Heart right ventricle (tissue), 16 donors: ENCODE measurements at regions not wholly inside any gene's neighbourhood (a gene's known extent, or its start where the extent isn't known, plus 50 kb on each side); places are given as distances from the start of the nearest gene placed in this dataset.
"Not testable (repeated sequence)": the region's sequence is repeated elsewhere in the genome, so short reads cannot be mapped to it uniquely, and the experiment has no call there.

Experiments used
- ATAC-seq, 8 donors: fragments of 200-7000 bp; cut with Tn5 transposase; one replicate each; pipeline ENCODE4 v1.9.1; 2020; ENCODE audit warnings: mild to moderate bottlenecking in 8 of 8, moderate library complexity in 8 of 8, moderate number of reproducible peaks in 1 of 8
- DNase-seq, 2 donors: peaks; one replicate each; pipeline ENCODE4 v3.0.0-alpha.2; 2020
- H3K27ac ChIP-seq, 10 donors: fragments of 200-600 bp; sonication (generic) in 2 of 10; one replicate each; pipeline versions ENCODE4 v1.5.0 to v1.8.0; 2020 to 2022; ENCODE audit warnings: mild to moderate bottlenecking in 3 of 10
- H3K27me3 ChIP-seq, 7 donors: fragments of 200-600 bp; one replicate each; pipeline ENCODE4 v1.8.0; 2021 to 2022; ENCODE audit warnings: mild to moderate bottlenecking in 2 of 7
- H3K36me3 ChIP-seq, 9 donors: fragments of 200-600 bp; sonication (generic) in 1 of 9; one replicate each; pipeline versions ENCODE4 v1.5.0 to v1.8.0; 2020 to 2022; ENCODE audit warnings: mild to moderate bottlenecking in 2 of 9
- H3K4me1 ChIP-seq, 9 donors: fragments of 200-600 bp; sonication (generic) in 1 of 9; one replicate each; pipeline versions ENCODE4 v1.5.0 to v1.8.0; 2020 to 2022; ENCODE audit warnings: mild to moderate bottlenecking in 4 of 9
- H3K4me3 ChIP-seq, 10 donors: fragments of 200-600 bp; sonication (generic) in 2 of 10; one replicate each; pipeline versions ENCODE4 v1.5.0 to v1.8.0; 2020 to 2022; ENCODE audit warnings: mild to moderate bottlenecking in 7 of 10, moderate library complexity in 2 of 10
- H3K9me3 ChIP-seq, 11 donors: fragments of 200-600 bp in 10 of 11; sonication (generic) in 2 of 11; one replicate each; pipeline versions ENCODE4 v1.5.0 to v1.8.0; 2013 to 2022; ENCODE audit warnings: mild to moderate bottlenecking in 2 of 11, control low read depth in 1 of 11, moderate library complexity in 1 of 11
- CTCF ChIP-seq, 9 donors: fragments of 200-600 bp; sonication (generic) in 2 of 9; IDR thresholded peaks; one replicate each; pipeline versions ENCODE4 v1.5.0 to v1.8.0; 2021 to 2022; ENCODE audit warnings: antibody characterized with exemption in 9 of 9, mild to moderate bottlenecking in 5 of 9, moderate library complexity in 1 of 9
- WGBS, 2 donors: extraction: QIAGEN DNeasy Blood & Tissue Kit; methylation state at CpG; one replicate each; pipeline ENCODE4 v1.1.7; 2013; ENCODE audit warnings: inconsistent platforms in 1 of 2; 5-methylcytosine and 5-hydroxymethylcytosine counted together
- intact Hi-C, 10 donors: fragments of 100-400 bp; cut with DNase I; formaldehyde crosslinking; loops; one replicate each; pipeline versions ENCODE4 v1.11.1 to v1.14.2; 2022
- donor health status: Arrhythmogenic right ventricular cardiomyopathy.
- donor health status: ischemic (EF 13 %, LVEDD 7.1; RV severe dilation, severe dysfunction).
- donor health status: healthy with polysubstance abuse.
- donor health status: DM: no; HTN: yes; CAD: no.
- donor health status: DM: no; HTN: no; CAD: no.
- donor health status: ischemic (EF 25% LVEDD 6.9; RV normal size, moderate dysfunction).
- donor health status: ischemic (EF 25% LVEDD 5.7; RV mildly dilated, moderate dysfunction).
- donor health status: healthy.
- donor health status: DM: yes; HTN: yes; CAD: no.
- donor health status: Ischemic cardiomyopathy.
- donor health status: ischemic (EF 35%, LVEDD 5.7; RV mildly dilated, moderate dysfunction).
- donor health status: nonischemic (EF 11% LVEDD 7.7; RV severe dilation, severe dysfunction).
- donor health status: DM: yes; HTN: yes; CAD: no.
- donor health status: PGD.
- donor health status: ischemic (EF 29% LVEDD 5.4; RV normal size, mild dysfunction).
- donor health status: nonischemic (EF 23%, LVEDD 6.1; RV moderate dilation, normal function).

- WGBS, 2 donors = 88 to 92% methylated on average over 2 of the region's 2 CpGs
- no peak overlapping the region for H3K4me3 ChIP-seq
- H3K27me3 ChIP-seq = no peaks in the 10 kb centered on the region
- H3K27ac ChIP-seq = no peak overlapping the region
- no peaks in the 10 kb centered on the region for H3K4me1 ChIP-seq
- H3K9me3 ChIP-seq = no peaks in the 10 kb centered on the region
- TF ChIP-seq CTCF (IDR thresholded peaks at IDR 0.05) = no peak
- DNase-seq = no peak
- H3K36me3 ChIP-seq = no peaks in the 10 kb centered on the region
- no peak for ATAC-seq
- intact Hi-C loops = no loop called here
Measured at GRCh38 chr10:80025281-80025680, 53.2 kb upstream of the TMEM254 start.

GRCh38 chr10:80022408-80023001 is 56.0 kb upstream of the TMEM254 start:
- H3K4me1 ChIP-seq, intact Hi-C loops, DNase-seq, H3K36me3 ChIP-seq, H3K9me3 ChIP-seq, H3K27ac ChIP-seq, H3K27me3 ChIP-seq, H3K4me3 ChIP-seq: not testable (repeated sequence)
- 64 to 67% methylated on average over 1 of the region's 7 CpGs for WGBS, 2 donors
- ATAC-seq = peak in 1 of 8 donors; percentile 18

GRCh38 chr10:80018406-80018984 is 60.0 kb upstream of the TMEM254 start:
- H3K27ac ChIP-seq, ATAC-seq, intact Hi-C loops, H3K27me3 ChIP-seq, H3K4me3 ChIP-seq, H3K36me3 ChIP-seq, DNase-seq, H3K4me1 ChIP-seq, H3K9me3 ChIP-seq: not testable (repeated sequence)
- 88 to 93% methylated on average over 6 of the region's 6 CpGs for WGBS, 2 donors

- H3K4me1 ChIP-seq, H3K36me3 ChIP-seq, DNase-seq, H3K27ac ChIP-seq, H3K4me3 ChIP-seq, intact Hi-C loops, ATAC-seq, H3K27me3 ChIP-seq, H3K9me3 ChIP-seq: not testable (repeated sequence)
- 86% methylated on average over 8 of the region's 8 CpGs for WGBS, 2 donors
Measured at GRCh38 chr10:80017186-80017585, 61.3 kb upstream of the TMEM254 start.

- no peak for TF ChIP-seq CTCF (IDR thresholded peaks at IDR 0.05)
- Histone ChIP-seq H3K9me3 (no peaks in the 10 kb centered on the region), H3K27me3 (no peaks in the 10 kb centered on the region), H3K4me3 (no peak overlapping the region), H3K27ac (no peak overlapping the region), H3K36me3 (no peaks in the 10 kb centered on the region), H3K4me1 (no peaks in the 10 kb centered on the region)
- DNase-seq = no peak
- intact Hi-C loops = no loop called here
- ATAC-seq = no peak
- WGBS, 2 donors = 69 to 73% methylated on average over 6 of the region's 6 CpGs
Measured at GRCh38 chr10:80015911-80016830, 62.3 kb upstream of the TMEM254 start.

- DNase-seq, H3K4me1 ChIP-seq, H3K36me3 ChIP-seq, H3K4me3 ChIP-seq, H3K27ac ChIP-seq, H3K9me3 ChIP-seq, ATAC-seq, intact Hi-C loops, H3K27me3 ChIP-seq: not testable (repeated sequence)
- 74 to 84% methylated on average over 4 of the region's 4 CpGs for WGBS, 2 donors
Measured at GRCh38 chr10:80013139-80013538, 64.2 kb upstream of the SFTPD start.

GRCh38 chr10:80011144-80011543 is 62.2 kb upstream of the SFTPD start:
- H3K9me3 ChIP-seq, H3K27ac ChIP-seq, H3K27me3 ChIP-seq, DNase-seq, H3K36me3 ChIP-seq, H3K4me3 ChIP-seq, H3K4me1 ChIP-seq, ATAC-seq, intact Hi-C loops: not testable (repeated sequence)
